Loucy (cell line): ENCODE measurements at regions not wholly inside any gene's neighbourhood (a gene's known extent, or its start where the extent isn't known, plus 50 kb on each side); places are given as distances from the start of the nearest gene placed in this dataset.

ENCODE experiments used
- H2AFZ ChIP-seq: fragments of 200-600 bp; sonication (generic); 2 replicates; pipeline ENCODE4 v1.6.0; 2016; ENCODE audit warnings: antibody characterized with exemption, mild to moderate bottlenecking, low read length, moderate library complexity
- H3F3A ChIP-seq: fragments of 200-600 bp; 2 replicates; pipeline ENCODE4 v1.6.0; 2016; ENCODE audit warnings: antibody characterized with exemption, low read depth, mild to moderate bottlenecking
- H3K27me3 ChIP-seq: fragments of 200-600 bp; sonication (generic); 2 replicates; pipeline ENCODE4 v1.6.1; 2014; ENCODE audit warnings: low read length, mild to moderate bottlenecking; ENCODE audit not compliant: insufficient read depth, poor library complexity, severe bottlenecking
- H3K36me3 ChIP-seq: fragments of 200-600 bp; sonication (generic); 2 replicates; pipeline ENCODE4 v1.6.1; 2016; ENCODE audit warnings: low read length; ENCODE audit not compliant: insufficient read depth
- H3K4me1 ChIP-seq: fragments of 200-600 bp; sonication (generic); 2 replicates; pipeline ENCODE4 v1.5.1; 2014; ENCODE audit warnings: low read length, mild to moderate bottlenecking; ENCODE audit not compliant: insufficient read depth, poor library complexity, severe bottlenecking
- H3K4me2 ChIP-seq: fragments of 200-600 bp; sonication (generic); 2 replicates; pipeline ENCODE4 v1.6.0; 2014; ENCODE audit warnings: antibody characterized with exemption, low read length, low read depth, mild to moderate bottlenecking; ENCODE audit not compliant: poor library complexity, severe bottlenecking
- H3K4me3 ChIP-seq: fragments of 200-600 bp; sonication (generic); 2 replicates; pipeline ENCODE4 v1.5.1; 2014; ENCODE audit warnings: low read length, mild to moderate bottlenecking, mixed read lengths; ENCODE audit not compliant: poor library complexity, severe bottlenecking
- H3K79me2 ChIP-seq: fragments of 200-600 bp; sonication (generic); 2 replicates; pipeline ENCODE4 v1.6.1; 2014; ENCODE audit warnings: low read length; ENCODE audit not compliant: insufficient read depth
- H3K9ac ChIP-seq: fragments of 200-600 bp; sonication (generic); 2 replicates; pipeline ENCODE4 v1.6.0; 2014; ENCODE audit warnings: mild to moderate bottlenecking, low read depth, low read length, moderate library complexity; ENCODE audit not compliant: poor library complexity, severe bottlenecking
- H3K9me2 ChIP-seq: fragments of 200-600 bp; sonication (generic); replicated peaks from 2 replicates; pipeline ENCODE4 v1.6.1; 2016; ENCODE audit warnings: low read depth, low read length, mixed read lengths
- H3K9me3 ChIP-seq: fragments of 200-600 bp; sonication (generic); 2 replicates; pipeline ENCODE4 v1.6.1; 2014; ENCODE audit warnings: mild to moderate bottlenecking, antibody characterized with exemption, low read length, low read depth; ENCODE audit not compliant: insufficient read depth
- H4K20me1 ChIP-seq: fragments of 200-600 bp; sonication (generic); 2 replicates; pipeline ENCODE4 v1.6.0; 2014; ENCODE audit warnings: antibody characterized with exemption, low read length, mild to moderate bottlenecking; ENCODE audit not compliant: insufficient read depth, poor library complexity, severe bottlenecking
- EZH2phosphoT487 ChIP-seq: fragments of 200-600 bp; IDR thresholded peaks from 2 replicates; pipeline ENCODE4 v1.6.1; 2018; ENCODE audit warnings: antibody characterized with exemption, mild to moderate bottlenecking, moderate library complexity, borderline replicate concordance
- TF ChIP-seq, protein P1 (sequence below): fragments of 200-600 bp; sonication (generic); conservative IDR thresholded peaks from 2 replicates; pipeline ENCODE4 v1.5.1; 2014; ENCODE audit warnings: mild to moderate bottlenecking, antibody characterized with exemption, low read length

DNA sequence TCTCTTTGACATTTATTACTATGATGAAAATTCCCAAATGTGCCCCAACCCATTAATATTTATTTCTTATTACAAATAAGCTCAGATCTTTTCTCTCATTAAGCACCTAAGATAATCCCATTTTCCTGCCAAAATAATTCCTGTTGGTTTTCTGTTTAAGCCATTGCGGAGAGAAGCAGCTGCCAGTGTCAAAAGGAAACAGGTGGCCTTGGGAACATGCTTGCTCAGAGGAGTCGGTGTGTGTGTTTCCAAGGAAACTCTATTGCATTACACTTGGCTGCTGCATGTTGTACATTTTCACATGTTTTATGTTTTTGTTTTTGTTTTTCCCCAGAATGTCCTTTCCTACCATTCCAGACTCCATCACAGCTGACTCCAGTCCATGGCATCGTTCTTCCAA lies 56.4 kb downstream of the CD24 start:
- Histone ChIP-seq H3K9me2 (no peaks in the 10 kb centered on the region), H3K79me2 (no peaks in the 10 kb centered on the region), H3K9ac (no peak overlapping the region), H4K20me1 (no peaks in the 10 kb centered on the region), H2AFZ (no peak overlapping the region), H3K4me3 (no peak overlapping the region), H3K9me3 (0 out of 2 replicates have a peak, but pooled peaks cover 3% of the 10 kb centered on the region), H3K36me3 (no peaks in the 10 kb centered on the region), H3F3A (no peaks in the 10 kb centered on the region), H3K4me2 (no peak overlapping the region), H3K27me3 (no peaks in the 10 kb centered on the region), H3K4me1 (no peaks in the 10 kb centered on the region)
- TF ChIP-seq, protein P1, sequence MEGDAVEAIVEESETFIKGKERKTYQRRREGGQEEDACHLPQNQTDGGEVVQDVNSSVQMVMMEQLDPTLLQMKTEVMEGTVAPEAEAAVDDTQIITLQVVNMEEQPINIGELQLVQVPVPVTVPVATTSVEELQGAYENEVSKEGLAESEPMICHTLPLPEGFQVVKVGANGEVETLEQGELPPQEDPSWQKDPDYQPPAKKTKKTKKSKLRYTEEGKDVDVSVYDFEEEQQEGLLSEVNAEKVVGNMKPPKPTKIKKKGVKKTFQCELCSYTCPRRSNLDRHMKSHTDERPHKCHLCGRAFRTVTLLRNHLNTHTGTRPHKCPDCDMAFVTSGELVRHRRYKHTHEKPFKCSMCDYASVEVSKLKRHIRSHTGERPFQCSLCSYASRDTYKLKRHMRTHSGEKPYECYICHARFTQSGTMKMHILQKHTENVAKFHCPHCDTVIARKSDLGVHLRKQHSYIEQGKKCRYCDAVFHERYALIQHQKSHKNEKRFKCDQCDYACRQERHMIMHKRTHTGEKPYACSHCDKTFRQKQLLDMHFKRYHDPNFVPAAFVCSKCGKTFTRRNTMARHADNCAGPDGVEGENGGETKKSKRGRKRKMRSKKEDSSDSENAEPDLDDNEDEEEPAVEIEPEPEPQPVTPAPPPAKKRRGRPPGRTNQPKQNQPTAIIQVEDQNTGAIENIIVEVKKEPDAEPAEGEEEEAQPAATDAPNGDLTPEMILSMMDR = no peak
- no peak for TF ChIP-seq EZH2phosphoT487

DNA sequence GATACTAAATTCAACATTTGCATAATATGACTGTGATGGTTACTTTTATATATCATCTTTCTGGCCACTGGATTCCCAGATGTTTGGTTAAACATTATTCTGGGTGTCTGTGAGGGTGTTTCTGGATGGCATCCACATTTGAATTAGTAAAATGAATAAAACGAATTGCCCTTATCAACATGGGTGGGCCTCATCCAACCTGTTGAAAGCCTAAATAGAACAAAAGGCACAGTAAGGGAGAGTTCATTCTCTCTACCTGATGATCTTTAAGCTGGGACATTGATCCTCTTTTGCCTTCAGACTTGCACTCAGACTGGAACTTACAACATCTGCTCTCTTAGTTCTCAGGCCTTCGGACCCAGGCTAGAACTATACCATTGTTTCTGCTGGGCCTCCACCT lies 57.6 kb downstream of the CD24 start:
- H3K9ac ChIP-seq = no peak overlapping the region
- no peaks in the 10 kb centered on the region for H4K20me1 ChIP-seq
- no peak overlapping the region for H3K4me3 ChIP-seq
- H3K4me1 ChIP-seq = no peaks in the 10 kb centered on the region
- no peak overlapping the region for H2AFZ ChIP-seq
- no peaks in the 10 kb centered on the region for H3K36me3 ChIP-seq
- TF ChIP-seq, protein P1 = no peak
- TF ChIP-seq EZH2phosphoT487 = no peak
- H3K9me2 ChIP-seq = no peaks in the 10 kb centered on the region
- H3K79me2 ChIP-seq = no peaks in the 10 kb centered on the region
- 0 out of 2 replicates have a peak, but pooled peaks cover 3% of the 10 kb centered on the region for H3K9me3 ChIP-seq
- H3K4me2 ChIP-seq = no peak overlapping the region
- H3K27me3 ChIP-seq = no peaks in the 10 kb centered on the region
- H3F3A ChIP-seq = no peaks in the 10 kb centered on the region

DNA sequence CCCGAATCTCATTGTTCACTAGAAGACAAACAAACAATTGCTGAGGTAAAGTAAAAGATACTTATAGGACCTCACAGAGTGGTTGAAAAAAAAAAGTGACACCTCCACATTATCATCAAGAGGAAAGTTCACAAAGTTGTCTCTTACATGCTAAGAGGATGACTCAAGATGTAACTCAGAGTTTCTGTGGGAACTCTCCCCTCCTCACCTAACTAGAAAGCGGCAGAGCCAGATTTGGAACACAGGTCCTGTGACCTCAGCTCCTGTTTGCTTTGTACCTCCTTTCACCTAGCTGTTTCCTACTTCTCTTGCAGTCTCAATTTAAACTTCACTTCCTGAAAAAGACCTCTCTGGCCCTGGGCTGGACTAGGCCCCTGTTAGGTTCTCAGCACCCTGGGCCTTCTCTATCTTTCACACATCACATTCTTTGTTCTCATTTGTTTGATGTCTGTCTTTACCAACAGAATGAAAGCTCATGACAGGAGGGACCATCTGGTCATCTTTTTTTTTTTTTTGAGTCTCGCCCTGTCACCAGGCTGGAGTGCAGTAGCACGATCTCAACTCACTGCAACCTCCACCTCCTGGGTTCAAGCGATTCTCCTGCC lies 60.8 kb downstream of the CD24 start:
- H3F3A ChIP-seq = no peaks in the 10 kb centered on the region
- H3K27me3 ChIP-seq = no peaks in the 10 kb centered on the region
- no peak overlapping the region for H3K4me3 ChIP-seq
- H3K36me3 ChIP-seq = no peaks in the 10 kb centered on the region
- H3K9me2 ChIP-seq = no peaks in the 10 kb centered on the region
- no peaks in the 10 kb centered on the region for H3K4me1 ChIP-seq
- no peaks in the 10 kb centered on the region for H4K20me1 ChIP-seq
- 0 out of 2 replicates have a peak, but pooled peaks cover 3% of the 10 kb centered on the region for H3K9me3 ChIP-seq
- no peaks in the 10 kb centered on the region for H3K79me2 ChIP-seq
- H3K9ac ChIP-seq = no peak overlapping the region
- H3K4me2 ChIP-seq = no peak overlapping the region
- no peak overlapping the region for H2AFZ ChIP-seq
- TF ChIP-seq, protein P1 = no peak
- TF ChIP-seq EZH2phosphoT487 = no peak
